ENCODE measurements at regions not wholly inside any gene's neighbourhood (a gene's known extent, or its start where the extent isn't known, plus 50 kb on each side); places are given as distances from the start of the nearest gene placed in this dataset.

DNA sequence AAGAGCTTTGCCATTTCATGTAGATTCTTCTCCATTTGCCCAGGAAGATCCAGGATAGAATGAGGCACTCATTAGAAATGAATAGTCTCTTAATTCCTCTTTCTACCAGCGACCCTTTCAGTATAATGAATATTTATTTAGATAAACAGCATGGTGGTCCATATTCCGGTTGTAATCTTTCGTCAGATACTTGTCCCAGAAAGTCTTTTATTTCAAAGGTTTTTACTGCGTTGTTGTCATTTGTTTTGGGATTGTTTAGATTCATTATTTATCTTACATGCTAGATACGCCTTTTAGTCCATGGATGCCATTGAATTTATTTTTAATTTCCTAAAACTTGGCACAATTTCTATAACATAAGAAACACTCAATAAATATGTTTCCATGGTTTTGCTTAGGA lies 139.7 kb upstream of the FLRT2 start:
- no peak for DNase-seq (ENCODE audit: low spot score)

DNA sequence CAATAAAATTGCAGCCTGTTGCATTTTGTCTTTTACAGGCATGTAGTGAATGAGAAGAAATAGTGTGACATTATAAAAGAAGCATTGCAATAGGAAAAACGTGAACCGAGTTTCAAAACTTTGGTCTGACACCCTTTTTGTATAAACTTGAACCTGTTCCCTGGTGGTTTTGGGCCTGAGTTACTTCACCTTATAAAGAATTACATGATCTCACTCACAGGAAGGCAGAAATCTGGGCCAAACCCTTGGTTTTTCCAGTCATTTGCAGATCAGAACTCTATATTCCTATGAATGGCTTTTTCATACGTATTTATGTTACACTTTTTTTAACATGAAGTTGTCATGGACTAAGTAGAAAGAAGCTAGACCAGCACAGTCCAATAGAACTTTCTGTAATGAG lies 138.5 kb upstream of the FLRT2 start:
- no peak for DNase-seq (ENCODE audit: low spot score)

DNA sequence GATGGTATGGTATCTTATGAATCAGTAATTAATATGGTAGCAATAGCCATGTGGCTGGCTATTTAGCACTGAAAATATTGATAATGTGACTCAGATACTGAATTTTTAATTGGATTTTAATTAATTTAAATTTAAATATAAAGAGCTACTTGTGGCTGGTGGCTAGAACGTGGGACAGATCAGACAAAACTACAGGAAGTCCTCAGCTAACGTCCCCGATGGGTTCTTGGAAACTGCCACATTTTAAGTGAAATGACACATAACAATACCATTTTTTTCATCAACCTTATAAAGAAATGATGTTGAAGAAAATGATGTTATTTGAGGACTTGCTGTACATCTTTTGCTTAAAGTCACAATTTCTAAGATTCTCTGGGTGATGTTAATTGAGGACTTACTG lies 138.1 kb upstream of the FLRT2 start:
- DNase-seq (ENCODE audit: low spot score), result no peak

DNA sequence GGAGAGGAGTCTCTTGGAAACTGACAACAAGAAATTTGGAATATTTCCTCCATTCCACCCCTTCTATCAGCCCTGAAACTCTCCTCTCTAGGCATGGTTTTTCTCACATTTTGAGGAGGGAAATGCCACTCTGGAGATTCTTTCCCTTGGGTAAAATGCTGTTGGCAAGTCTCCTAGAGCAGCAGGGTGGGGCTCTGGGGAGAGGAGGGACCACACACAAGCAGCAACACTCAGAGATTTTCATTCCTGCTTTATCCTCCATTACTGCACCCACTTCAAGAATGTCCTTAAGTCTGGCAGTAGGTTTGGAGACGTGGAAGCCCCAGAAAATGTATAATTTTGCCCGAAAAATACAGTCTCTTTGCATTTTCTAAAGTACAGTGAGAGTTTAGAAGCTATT lies 130.8 kb upstream of the FLRT2 start:
- DNase-seq (ENCODE audit: low spot score), result no peak

DNA sequence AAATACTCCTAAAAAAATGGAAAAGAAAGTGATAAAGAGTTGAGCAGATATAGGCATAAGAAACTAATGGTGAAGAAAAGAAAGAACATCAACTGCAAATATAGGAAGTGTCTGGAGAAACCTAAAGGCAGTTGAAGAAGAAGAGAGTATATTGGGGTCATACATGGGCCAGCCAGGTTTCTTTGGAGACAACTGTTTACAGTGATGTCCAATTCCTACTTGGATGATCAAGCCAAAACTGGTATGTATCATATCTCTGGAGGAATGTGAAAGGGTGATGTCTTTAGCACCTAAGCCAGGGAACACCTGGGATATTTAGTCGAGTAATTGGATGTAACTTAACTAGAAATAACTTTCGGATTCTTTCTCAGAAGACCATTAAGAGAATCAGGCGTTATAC lies 129.3 kb upstream of the FLRT2 start:
- no peak for DNase-seq (ENCODE audit: low spot score)

DNA sequence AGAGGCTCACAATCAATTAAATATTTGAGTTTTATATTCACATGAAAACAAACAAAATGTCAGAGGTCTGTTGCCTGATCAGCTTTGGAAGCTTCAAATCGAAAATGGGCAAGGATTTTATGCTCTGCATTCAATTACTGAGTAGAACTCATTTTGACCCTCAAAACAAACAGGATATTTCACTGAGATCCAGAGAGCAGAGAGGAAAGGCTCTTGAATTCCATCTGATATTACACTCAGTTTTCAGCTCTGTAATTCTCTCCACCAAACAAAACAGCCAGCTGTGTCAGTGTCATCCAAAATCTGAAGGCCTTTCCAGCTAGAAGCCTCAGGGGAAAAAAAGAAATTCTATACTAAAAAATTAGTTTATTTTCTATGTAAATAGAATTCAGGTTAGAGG lies 128.6 kb upstream of the FLRT2 start:
- no peak for DNase-seq (ENCODE audit: low spot score)

DNA sequence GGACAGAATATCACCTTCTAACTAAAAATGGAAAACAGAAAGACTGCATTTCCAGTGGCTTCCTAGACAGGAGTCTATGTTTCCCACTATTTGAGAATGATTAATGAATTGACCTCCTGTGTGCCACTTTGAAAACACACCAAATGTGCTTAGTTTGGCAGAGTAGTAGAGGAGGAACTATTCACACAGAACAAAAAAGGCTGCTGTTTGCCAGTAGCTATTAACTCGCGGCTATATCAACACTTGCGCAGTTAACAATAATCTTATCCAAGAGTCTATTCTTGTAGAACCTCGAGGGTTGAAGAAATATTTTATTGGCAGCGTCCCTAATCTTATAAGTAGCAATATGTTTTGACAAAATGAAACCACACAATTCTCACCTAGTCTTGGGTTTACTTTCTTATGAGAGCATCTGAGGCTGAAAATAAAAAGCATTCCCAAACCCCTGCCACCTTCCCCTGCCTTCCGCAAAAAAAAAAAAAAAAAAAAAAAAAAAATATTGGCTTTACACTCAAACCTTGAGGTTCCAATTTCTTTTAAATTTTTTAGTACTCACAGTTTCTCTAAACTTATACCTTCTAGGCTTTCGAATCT lies 127.3 kb upstream of the FLRT2 start:
- no peak for DNase-seq (ENCODE audit: low spot score)

DNA sequence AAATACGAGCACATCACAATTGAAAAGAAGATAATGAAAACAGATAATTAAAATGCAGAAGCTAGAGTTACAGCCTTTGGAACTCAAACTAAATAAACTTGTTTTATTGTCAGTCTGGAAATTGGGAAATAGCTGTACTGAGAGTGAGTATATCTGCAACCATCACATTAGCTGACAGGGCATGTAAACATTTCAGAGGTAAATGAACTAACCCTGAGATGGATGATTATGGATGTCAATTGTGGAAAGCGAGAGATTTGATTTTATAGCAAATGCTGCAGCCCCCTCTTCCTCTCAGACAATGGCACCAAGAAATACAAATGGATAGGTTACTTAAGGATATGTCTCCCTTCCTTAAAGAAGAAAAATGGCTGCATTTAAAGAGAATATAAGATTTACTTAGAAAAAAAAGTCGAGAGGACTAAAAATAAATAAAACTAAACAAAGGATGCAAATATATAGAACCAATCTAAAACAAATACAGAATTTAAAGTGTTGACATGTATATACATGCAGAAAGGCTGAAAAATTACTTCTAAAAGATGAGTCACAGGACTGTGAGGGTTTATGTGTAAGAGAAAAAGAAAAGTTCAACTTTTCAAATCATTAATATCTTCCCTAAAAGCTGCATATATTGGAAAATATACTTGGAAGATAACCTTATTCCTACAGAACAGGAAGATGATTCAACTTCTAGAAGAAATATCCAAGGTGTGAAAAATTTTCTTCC lies 120.3 kb upstream of the FLRT2 start:
- no peak for DNase-seq (ENCODE audit: low spot score)

DNA sequence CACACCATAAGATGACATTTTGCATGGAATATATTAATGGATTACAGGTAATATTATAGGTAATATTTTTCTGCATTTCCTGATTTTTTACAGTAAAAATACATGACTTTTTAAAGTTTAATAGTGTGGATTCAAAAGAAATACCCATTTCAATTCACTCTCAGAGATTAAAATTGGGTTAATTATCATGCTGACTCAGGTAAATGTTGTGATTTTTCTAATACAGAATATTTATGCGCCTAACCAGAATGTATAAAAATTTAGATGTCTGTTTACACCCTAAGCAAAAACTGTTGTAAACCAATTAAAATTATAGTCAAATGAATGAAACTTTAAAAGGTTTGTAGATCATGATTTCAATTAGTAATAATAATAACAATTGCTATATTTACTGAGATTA lies 117.2 kb upstream of the FLRT2 start:
- DNase-seq (ENCODE audit: low spot score), result no peak

DNA sequence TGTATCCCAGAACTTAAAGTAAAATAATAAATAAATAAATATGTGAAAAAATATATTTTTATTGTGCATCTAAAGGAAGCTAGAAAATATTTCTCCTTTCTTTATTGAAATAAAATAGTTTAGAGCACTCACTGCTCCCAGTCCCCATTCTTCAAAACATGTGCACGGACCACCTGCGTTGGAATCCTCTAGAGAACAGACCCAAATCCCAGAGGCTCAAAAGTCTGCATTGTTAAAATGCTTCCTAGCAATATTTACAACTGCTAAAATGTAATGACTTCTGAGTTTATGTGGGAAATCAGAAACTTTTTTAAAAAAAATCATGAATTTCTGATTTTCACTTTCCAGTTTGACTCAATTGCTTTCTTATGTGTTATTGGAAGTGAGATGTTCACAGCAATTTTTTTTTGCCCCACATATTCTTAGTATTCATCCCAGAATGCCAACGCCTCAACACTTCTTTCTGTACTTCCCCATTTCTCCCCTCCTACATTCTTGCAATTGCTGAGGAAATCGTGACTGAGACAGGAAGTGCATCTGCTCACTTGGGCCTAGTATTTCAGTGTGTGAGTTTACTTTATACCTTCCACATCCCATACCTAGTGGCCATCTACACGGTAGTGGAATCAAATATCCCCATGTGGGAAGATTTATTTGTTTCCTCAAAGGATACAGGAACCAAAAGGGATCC lies 116.0 kb upstream of the FLRT2 start:
- DNase-seq (ENCODE audit: low spot score), result no peak

DNA sequence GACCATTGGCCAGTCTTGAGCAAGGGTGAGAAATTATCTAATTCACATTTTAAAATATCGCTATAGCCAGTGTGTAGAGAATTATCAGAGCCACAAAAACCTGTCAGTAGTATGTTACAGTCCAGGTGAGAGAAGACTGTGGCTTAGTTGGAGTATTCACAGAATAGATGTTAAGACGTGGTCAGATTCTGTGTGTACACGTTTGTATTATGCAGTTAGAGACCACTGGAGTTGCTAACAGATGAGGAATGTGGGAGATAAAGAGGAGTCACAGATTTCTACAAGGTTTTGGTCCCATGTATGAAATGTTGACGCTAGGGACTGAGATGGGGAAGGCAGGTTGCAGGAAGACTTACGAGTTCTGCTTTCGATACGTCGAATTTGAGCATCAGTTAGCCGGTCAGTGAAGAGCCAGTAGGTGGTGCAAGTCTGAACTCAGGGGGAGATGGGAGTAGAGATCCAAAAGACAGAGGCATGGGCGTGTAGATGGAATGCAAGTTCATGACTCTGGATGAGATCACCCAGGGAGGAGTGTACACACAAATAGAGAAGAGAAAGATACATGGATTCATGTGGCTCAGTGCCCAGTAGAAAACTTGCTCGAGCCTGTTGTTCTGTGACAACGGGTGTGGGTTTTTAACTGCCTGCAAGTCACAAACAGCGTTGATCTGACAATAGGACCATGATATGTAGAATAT lies 114.8 kb upstream of the FLRT2 start:
- no peak for DNase-seq (ENCODE audit: low spot score)

DNA sequence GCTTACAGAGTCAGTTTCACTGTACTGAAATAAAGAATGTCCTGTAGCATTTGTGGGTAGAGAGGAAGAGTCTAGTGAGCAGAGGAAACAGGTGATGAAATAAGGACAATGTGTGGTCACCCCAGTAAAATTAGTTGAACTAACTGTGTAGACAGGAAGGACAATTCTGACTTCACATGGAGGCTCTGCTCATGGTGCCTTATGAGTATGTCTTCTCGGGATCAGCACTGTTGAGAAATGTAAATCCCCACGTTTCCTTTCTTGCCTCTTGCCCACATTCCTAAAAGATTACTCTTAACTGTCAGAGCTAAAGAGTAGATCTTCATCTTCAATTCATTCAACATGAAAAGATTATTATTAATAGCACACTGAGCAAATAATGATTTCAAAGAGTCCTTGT lies 113.2 kb upstream of the FLRT2 start:
- no peak for DNase-seq (ENCODE audit: low spot score)

DNA sequence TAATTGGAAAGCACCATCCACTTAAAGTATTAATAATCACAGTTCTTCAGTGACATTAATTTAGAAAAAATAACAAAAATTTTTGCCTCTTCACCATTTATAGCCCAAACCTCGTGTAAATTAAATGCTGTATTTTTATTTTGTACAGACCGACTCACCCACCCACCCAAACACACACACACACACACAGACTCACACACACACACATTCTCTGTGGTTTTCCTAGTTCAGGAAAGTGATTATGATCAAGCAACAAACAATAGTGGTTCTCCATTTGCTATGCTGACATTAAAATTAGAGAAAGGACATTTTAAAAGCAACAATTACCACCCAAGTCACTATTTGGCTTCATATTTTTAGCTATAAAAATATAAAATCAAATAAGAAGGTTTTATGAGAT lies 112.5 kb upstream of the FLRT2 start:
- DNase-seq (ENCODE audit: low spot score), result no peak

DNA sequence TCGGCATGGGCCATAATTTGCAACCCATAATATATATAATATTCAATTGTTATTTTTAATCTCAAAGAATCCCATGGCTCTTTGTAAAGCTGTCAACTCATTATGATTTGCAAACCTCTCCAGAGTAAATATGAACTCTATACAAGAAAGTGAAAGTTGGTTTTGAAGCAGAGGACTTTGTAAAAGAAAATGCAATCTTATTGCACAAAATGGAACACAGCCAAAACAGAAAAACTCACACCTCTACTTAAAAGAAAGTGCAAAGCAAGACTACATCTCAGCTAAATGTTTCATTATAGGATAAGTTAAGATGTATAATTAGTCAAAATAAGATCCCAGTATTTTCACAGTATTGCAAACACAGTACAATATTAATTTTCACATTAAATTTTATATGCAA lies 111.2 kb upstream of the FLRT2 start:
- no peak for DNase-seq (ENCODE audit: low spot score)

DNA sequence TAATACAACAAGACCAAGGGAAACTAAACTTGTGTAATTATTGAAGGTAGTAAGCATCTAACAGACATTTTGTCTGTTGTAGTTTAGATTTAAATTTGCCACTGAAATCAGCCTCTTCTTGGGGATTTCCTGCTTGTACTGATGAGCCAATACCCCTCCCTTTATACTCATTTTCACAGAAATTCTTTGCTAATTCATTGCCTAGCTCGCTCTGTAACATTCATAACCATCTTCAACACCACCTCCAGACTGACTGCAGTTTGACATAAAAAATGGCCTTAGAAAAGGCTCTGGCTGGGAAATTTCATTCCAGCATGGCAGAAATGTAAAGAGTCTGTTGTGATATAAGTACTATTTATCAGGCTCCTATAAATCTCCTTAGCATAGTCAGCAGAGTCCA lies 109.7 kb upstream of the FLRT2 start:
- no peak for DNase-seq (ENCODE audit: low spot score)

DNA sequence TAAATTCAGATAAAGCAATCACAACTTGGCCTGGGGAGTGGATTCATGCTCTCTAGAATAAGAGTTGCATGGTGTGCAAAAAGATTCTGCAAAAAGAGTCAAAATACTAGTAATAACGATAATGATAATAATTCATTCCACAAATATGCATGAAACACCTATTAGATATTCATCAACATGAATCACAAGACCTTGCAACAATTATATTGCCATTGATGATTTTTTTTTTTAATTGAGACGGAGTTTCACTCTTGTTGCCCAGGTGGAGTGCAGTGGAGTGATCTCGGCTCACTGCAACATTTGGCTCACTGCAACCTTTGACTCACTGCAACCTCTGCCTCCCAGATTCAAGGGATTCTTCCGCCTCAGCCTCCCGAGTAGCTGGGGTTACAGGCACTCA lies 109.2 kb upstream of the FLRT2 start:
- no peak for DNase-seq (ENCODE audit: low spot score)

DNA sequence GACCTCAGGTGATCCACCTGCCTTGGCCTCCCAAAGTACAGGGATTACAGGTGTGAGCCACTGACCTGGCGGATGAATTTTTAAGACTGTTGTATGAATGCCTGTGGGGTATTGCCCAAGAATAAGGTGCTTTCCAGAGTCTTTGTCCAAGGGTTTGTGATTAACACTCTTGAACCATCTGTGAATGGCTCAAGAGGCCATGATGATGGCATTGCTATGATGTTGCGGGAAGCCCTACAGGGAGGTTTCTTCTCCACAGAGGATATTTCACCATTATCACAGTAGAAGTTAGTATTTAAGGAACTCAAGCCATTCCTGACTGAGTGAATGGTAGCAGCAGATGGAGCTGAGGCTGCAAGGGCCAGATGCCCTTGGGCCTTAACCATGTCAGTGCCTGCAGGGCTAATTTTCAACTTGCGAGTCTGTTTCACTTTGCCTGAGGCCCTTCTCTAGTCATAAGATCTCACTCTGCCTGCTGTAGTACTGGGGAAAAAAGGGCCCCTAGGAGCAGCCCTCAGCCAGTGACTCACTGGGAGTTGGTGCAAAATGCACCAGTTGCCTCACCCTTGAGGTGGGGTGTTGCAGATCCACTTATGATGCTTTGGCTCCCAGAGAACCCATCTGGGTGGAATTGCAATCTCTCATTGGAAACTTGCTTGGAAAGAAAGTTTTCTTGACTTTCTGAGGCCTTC lies 108.6 kb upstream of the FLRT2 start:
- no peak for DNase-seq (ENCODE audit: low spot score)

DNA sequence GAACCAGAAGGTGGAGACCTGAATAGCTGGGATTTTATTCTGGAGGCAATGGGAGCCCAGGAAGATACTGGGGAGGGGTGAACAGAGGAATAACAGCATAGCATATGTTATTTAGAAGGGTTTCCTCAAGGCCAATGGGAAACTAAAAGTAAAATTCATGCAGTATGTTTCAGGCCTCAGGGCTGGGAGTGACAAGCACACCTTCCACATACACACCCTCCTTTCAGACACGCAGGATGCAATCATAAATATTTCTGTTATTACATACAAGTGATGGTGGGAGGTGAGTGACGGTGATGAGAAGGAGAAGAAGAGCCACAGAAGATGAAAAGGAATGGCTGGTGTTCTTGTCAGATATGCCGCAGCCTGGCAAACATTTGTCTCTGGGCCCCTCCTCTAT lies 106.1 kb upstream of the FLRT2 start:
- DNase-seq (ENCODE audit: low spot score), result no peak

DNA sequence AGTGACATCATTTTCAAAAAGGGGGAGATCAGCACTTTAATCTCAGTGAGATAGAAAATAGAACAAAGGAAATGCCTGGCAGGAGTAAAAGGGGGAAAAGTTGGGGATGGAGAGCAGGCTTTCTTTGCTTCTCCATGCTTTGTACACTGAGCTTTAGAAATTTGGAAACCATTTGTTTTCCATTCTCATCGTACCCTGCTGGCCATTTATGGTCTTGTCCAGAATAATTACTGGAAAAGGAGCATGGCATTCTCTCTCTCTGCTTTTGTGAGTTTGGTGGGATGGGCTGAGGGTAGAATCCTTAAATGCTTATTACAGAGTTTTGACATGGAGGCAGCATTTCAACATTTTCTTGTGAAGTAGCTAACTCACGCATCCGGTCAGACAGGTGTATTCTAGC lies 104.4 kb upstream of the FLRT2 start:
- no peak for DNase-seq (ENCODE audit: low spot score)

DNA sequence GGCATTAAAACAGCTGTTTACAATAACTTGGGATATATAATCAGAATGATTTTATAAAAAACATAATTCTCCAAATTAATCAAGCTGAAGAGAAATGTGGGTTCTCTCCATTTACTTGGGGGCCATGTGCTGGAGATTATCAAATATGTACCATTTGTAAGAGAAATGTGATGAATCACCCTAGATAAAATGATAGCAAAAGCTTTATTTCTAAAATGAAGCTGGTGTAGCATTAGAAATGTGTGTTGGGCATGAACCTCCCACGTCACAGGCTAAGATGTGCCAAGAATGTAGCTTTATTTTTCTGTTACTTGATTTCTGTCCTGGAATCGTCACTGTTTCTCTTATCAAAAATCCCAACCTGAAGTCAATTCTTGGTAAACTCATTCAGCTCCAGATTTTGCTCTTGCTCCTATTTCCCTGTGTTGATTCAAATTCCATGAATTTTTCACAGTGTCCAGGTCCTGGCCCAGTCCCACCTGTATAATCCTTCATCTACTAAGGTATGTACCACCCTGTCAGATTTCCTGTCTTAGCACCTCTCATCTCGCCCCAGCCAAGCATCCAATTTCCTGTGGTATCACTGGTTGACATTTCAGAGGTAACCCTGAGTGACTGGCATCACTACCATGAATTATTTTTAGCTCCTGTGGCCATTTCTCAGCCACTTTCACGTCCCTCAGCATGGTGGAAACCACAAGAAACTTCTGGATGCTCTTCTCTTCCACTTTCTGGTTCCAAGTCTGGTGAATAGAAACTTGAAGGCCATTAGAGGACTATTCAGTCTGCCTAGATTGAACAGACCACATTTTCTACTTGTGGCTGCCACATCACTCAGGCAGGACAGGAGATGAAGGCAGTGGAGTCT lies 103.6 kb upstream of the FLRT2 start:
- DNase-seq (ENCODE audit: low spot score), result no peak

DNA sequence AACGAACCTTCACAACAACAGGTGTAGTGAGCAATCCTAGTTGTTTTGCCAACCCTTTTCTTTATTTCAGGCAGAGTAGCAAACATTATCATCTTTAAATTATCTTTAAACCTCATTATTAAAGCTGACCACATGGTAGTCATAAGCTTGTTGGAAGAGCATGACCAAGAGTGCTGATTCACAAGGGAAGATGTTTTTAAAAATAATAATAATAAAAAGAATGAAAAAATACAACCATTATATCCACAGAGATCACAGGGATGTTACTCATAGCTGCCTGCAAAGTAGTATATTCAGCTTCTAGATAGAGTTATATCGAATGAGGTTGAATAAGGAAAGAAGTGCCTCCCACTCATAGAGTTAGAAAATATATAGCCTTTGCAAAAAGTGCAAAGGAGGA lies 101.0 kb upstream of the FLRT2 start:
- DNase-seq (ENCODE audit: low spot score), result no peak

DNA sequence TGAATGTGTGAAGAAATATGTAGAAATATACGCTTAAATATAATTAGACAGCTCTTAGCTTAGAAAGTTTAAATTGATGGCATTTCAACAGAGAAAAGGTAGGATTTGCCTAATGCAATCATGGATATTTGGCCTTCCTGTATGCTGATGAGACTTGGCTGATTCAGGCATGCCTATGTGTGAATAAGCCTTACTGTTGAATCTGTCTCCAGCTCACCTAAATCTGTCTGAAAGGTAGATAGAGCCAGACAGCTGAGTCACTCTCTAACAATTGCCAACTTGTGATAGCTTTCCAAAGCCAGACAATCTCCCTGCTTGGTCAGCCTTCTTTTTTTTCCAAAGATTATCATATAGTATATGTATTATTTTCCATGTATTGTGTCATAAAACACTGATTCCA lies 92.8 kb upstream of the FLRT2 start:
- DNase-seq (ENCODE audit: low spot score), result no peak

Data from CD4-positive, alpha-beta T cell treated with Interleukin-6 at 100 ng/mL for 8 hours (primary cell).